GM19455 (cell line): ENCODE measurements at regions not wholly inside any gene's neighbourhood (a gene's known extent, or its start where the extent isn't known, plus 50 kb on each side); places are given as distances from the start of the nearest gene placed in this dataset.
A peak's percentile ranks its signal among the peaks of the same experiment; 100 is the strongest.

Source experiments
- ATAC-seq: cut with Tn5 transposase; IDR thresholded peaks from one replicate; pipeline ENCODE4 v1.9.1; 2021; ENCODE audit not compliant: unreplicated experiment

GRCh38 chr7:124351950-124352349, 319.1 kb upstream of the TMEM229A start:
- ATAC-seq = no peak

GRCh38 chr7:124349443-124349842, 316.6 kb upstream of the TMEM229A start:
- ATAC-seq = no peak

- no peak for ATAC-seq
These were observed 306.0 kb upstream of the TMEM229A start for GRCh38 chr7:124338861-124339260.

- ATAC-seq = no peak
These were observed 298.0 kb upstream of the TMEM229A start for GRCh38 chr7:124330731-124331407.

- ATAC-seq = no peak
These were observed 295.9 kb upstream of the TMEM229A start for GRCh38 chr7:124328774-124329173.

GRCh38 chr7:124324262-124324661, 291.4 kb upstream of the TMEM229A start:
- no peak for ATAC-seq

GRCh38 chr7:124323597-124323996, 290.7 kb upstream of the TMEM229A start:
- ATAC-seq = no peak

- no peak for ATAC-seq
These were observed 289.7 kb upstream of the TMEM229A start for GRCh38 chr7:124322561-124322960.

- ATAC-seq = no peak
These were observed 286.0 kb upstream of the TMEM229A start for GRCh38 chr7:124318721-124319450.

- ATAC-seq = no peak
These were observed 278.1 kb upstream of the TMEM229A start for GRCh38 chr7:124310934-124311390.

GRCh38 chr7:124308384-124308783, 275.5 kb upstream of the TMEM229A start:
- ATAC-seq = no peak

- no peak for ATAC-seq
These were observed 262.4 kb upstream of the TMEM229A start for GRCh38 chr7:124295289-124295688.

GRCh38 chr7:124284937-124285336, 252.1 kb upstream of the TMEM229A start:
- no peak for ATAC-seq

- peak; percentile 99 for ATAC-seq
These were observed 243.2 kb upstream of the TMEM229A start for GRCh38 chr7:124276005-124276622.

GRCh38 chr7:124275411-124275810, 242.5 kb upstream of the TMEM229A start:
- no peak for ATAC-seq

- no peak for ATAC-seq
These were observed 236.9 kb upstream of the TMEM229A start for GRCh38 chr7:124269774-124270173.

GRCh38 chr7:124267154-124267553, 234.3 kb upstream of the TMEM229A start:
- ATAC-seq = no peak

- ATAC-seq = peak; percentile 96
These were observed 230.5 kb upstream of the TMEM229A start for GRCh38 chr7:124263232-124263827.

- no peak for ATAC-seq
These were observed 228.8 kb upstream of the TMEM229A start for GRCh38 chr7:124261710-124262109.

GRCh38 chr7:124257638-124258308, 224.9 kb upstream of the TMEM229A start:
- ATAC-seq = no peak

- no peak for ATAC-seq
These were observed 222.3 kb upstream of the TMEM229A start for GRCh38 chr7:124255041-124255655.
